GM18511 (cell line): ENCODE measurements at regions not wholly inside any gene's neighbourhood (a gene's known extent, or its start where the extent isn't known, plus 50 kb on each side); places are given as distances from the start of the nearest gene placed in this dataset.

Experiments
- ATAC-seq: cut with Tn5 transposase; IDR thresholded peaks from one replicate; pipeline ENCODE4 v1.9.1; 2021; ENCODE audit warnings: mild to moderate bottlenecking, moderate library complexity; ENCODE audit not compliant: unreplicated experiment

DNA sequence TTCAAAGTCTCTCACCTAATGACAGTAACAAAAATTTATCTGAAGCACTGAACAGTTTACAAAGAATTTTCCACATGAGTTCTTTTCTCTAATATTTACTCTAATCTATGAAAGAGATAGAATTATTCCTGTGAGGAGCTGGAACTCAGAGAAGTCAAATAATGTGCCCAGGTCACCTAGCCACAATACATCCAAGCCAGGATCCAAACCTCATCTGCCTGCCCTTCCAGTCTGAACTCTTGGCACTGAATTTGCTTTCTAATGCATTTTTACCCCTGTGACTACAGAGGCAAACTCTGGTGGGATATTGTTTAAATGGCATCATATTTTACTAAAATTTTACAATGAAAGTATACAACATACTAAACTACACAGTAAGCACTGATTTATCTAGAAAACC is 191.4 kb upstream of the RORA start:
- no peak for ATAC-seq

DNA sequence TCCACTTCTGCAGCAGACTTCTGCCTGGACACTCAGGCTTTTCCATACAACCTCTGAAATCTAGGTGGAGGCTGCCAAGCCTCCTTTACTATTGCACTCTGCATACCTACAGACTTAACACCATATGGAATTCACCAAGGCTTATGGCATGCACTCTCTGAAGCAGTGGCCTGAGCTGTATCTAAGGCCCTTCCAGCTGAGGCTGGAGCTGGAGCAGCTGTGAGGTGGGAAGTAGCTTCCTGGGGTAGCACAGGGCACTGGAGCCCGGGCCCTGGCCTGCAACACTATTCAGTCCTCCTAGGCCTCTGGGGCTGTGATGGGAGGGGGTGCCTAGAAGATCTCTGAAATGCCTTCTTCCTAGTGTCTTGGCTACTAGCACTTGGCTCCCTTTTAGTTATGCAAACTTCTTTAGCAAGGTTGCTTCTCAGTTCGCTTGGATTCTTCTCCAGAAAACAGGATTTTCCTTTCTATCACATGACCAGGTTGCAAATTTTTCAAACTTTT is 186.6 kb upstream of the RORA start:
- ATAC-seq = no peak

DNA sequence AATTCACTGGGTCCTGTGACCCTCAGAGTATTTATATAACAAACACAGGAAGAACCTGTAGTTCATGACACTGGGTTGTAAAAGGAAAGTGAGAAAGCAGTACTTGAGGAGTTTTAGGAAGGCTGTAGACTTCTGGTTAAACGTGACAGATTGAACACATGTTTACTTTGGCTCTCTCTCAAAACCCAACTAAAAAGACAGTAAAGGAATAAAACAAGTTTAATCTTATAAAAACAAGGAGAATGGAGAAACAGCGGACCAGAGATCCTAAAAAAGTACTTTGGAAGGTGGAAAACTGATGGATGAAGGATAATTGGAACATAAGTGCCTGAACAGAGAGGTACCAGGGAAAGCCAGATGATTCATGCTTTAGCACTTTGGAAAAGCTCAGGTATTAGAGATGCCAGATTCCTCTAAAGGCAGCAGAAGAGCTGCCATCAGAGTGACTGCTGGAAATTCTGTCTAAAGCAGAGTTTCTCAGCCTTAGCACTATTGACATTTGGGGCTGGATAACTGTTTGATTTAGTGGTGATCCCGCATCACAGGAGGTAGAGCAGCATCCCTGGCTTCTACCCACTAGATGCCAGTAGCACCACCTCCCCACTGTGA is 182.9 kb upstream of the RORA start:
- ATAC-seq = no peak

DNA sequence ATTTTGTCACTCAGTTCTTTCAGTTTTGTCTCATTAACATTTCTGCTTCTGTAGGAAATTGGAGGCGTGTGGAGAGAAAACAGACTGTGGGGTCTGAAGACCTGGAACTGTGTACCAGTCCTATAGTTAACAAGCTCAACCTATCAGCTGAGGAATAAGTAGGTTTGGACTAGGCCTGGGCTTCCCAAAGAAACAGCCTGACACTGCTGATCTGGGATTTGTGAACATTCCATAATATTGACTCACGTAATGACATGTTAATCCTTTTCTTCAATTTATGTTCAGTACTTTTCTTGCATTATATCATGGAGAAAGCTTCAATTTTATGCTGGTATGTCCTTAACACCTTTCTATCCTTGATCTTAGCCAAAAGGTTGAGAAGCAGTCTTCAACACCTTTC is 181.6 kb upstream of the RORA start:
- ATAC-seq = no peak

DNA sequence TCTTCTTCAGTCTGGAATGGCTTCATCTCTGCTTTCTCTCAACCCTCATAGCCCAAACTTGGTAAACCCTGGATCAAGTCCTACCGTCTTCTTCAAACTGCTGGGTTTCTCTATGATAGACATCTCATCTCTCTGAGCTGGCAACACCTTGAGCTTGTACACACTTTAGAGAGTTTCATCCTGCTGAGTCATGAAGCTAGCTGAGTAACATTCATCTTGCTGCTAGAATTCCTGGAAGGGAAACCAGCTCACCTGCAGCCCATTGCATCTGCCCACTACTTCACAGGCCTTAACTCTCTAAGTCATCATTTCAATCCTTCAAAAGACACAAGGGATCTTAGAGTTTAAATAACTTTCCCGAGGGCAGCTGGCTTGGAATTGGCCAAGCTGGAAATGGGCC is 175.5 kb upstream of the RORA start:
- no peak for ATAC-seq

DNA sequence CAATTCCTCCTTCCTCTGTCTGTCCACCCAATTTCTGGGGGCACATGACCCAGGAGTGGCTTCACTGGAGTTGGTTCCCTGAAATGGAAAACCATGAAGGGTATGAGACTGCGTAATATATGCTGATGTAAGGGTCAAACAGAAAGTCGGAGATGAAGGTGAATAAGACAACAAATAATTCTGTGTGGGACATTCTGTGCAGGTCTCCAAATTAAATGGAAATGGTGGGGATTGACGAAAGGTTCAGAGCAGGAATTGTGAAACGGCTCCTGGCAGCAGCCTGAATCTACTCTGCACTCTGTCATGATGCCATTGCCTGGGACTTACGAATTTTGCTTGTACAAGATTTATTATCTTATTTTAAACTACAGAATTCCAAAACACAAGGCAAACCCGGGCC is 174.8 kb upstream of the RORA start:
- ATAC-seq = no peak

DNA sequence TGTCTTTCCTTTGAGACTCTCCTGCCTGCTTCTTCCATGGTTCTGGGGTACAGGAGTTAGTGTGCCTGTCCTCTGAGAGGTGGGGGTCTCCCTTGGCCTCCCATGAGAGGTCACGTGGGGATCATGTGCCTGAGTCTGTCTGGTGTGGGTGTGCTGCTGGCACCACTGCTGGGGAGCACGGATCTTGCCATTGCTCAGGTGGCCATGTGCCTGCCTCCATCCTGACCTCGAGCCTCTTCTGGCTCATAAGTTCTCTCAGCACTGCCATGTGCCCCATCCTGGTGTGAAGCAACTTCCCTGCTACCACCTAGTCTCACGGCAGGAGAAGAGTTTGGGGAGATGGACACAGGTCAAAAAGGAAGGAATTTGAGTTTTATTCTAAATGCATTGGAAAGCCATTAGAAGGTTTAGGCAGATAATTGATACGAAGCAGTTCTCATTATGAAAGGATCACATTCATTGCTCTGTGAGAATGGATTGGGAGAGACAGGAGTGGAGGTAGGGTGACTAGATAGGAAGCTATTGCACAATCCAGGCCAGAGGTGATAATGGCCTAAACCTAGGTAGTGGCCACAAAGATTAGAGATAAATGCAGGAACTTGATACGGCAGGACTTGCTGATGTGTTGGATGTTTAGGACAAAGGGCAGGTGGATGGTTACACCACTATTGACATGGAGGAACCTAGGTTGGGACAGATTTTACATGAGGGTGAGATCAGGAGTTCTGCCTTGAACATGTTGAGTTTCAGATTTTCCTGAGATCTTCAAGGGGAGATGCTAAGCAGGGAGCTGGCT is 173.0 kb upstream of the RORA start:
- ATAC-seq = no peak

DNA sequence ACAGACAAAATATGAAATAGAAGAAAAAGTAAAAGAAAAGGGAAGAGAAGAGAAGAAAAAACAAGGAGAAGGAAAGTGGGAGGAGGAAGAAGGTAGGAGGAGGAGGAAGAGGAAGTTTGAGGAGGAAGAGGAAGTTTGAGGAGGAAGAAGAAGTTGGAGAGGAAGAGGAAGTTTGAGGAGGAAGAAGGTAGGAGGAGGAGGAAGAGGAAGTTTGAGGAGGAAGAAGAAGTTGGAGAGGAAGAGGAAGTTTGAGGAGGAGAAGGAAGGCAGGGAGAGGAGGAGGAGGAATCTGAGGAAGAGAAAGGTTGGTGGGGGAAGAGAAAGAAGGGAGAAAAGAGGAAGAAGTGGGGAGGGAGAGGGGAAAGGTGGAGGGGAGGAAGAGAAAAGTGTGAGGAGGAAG is 169.2 kb upstream of the RORA start:
- ATAC-seq = no peak

DNA sequence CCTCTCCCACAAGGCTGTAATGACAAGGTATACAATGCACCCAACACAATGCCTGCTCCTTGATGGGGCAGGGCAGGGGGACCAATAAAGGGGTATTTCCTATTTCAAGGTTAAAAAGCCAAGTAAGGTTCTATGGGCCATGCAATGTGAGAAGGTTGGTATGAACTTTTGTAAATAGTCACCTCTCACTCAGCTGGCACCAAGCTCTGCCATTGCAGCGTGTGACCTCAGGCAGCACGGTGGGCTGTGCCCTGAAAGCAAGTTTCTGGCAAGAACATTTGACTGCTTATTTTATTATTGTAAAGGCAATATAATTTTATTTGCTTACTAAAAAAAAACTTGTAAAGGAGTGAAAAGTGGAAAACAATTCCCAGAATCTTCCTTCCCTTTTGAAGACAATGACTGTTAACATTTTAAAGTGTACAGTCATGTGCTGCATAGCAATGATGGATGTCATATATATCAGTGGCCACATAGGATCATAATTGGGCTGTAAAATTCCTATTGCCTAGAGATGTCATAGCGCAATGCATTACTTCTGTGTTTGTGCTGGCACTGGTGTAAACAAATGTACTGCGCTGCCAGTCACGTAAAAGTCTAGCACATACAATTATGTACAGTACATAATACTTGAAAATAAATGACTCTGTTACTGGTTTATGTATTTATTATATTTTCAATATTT is 167.3 kb upstream of the RORA start:
- ATAC-seq = no peak

DNA sequence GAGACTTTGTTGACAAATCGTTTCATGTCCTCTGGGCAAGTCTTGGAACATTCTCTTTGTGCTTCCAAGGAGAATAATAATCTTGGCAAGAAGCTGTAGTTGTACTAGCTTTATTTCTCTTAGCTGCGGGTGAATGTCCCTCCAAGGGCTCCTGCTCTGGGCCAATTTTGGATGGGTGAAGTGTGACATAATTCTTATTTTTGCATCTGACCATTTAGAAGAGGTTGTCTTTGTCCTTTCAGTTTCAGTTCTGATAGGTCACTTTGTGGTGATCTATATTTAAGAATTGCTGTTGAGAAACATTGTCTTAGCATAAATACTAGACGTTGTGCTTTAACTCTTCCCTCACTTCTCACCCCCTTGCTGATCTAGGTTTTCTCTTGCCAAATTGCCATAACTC is 164.8 kb upstream of the RORA start:
- no peak for ATAC-seq

DNA sequence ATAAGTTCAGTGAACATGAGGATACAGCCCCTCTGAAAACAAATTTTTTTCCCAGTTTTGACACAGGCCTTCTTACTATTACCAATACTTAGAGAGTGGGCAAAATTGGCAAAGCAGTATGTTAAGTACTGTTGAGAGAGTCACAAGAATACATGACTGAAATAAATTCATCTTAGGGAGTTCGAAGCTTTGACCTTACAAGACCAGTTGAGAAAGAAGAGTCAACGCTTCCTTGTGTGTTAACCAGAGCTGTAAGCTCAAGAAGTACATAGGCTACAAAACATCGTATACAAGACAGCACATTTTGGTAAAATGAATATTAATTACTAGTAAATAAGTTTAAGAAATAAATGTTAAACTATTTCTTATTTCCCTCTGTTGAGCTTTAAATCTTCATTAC is 164.4 kb upstream of the RORA start:
- no peak for ATAC-seq

DNA sequence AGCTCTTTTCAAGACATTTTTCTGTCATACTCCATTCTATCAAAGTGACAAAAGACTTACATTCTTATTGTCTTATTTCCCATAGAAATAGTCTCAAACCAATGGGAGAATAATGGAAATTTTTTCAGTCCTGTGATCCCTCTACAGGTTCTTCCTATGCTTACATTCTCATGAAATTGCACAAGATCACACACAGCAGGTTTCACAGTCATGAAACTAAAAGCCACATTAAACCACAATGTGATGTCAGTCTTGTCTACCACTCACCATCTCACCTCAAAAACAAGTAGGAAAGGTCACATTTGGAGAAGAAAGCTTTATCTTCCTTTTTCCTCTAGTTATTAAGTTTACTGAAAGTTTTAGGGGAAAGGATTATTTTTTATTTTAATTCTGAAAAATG is 161.0 kb upstream of the RORA start:
- ATAC-seq = no peak

DNA sequence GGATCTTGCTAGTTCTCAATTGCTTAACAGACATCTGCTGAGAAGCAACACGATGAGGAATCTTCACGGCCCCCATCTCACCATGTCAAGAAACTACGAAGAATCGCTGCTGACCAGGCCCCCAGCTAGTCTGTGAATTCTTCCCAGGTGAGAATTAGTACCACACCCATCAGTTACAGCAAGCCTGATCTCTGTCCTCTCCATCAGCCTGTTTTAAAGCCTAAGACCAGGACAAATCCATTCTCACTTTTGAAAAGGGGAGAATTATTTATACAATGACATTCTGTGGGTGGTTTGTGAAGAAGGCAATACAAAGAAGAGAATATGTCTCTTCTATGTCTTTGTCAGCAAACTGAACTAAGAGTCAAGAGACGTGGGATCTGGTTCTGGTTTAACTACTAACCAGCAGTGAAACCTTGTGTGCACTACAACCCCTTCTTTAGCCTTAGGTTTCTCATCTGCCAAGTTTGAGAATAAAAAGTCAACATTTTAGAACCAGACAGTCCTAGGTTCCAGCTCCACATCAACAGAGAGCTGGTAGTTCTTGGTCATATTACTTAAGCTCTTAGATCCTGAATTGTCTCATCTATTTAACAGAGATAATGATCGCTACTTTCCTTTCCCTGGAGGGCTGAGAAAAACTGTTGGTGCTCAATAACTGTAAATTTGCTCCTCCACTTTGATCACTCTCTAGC is 160.4 kb upstream of the RORA start:
- ATAC-seq = no peak

DNA sequence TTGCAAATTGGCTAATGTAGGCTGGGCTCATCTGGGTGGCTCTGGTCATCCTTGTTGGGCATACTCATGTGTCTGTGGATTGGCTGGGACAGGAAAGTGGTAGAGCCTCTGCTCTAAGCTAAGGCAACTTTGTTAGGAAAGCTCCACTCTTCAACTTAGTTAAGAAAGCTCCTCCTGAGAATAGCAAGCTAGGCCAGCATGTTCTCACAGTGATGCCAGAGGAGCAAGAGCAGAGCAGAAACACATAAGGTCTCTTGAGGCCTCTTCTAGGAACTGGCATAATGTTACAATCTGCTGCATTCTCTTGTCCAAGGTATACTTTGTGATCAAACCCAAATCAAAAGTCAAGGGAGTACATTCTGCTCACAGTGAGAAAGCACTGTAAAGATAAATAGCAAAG is 158.6 kb upstream of the RORA start:
- ATAC-seq = no peak

DNA sequence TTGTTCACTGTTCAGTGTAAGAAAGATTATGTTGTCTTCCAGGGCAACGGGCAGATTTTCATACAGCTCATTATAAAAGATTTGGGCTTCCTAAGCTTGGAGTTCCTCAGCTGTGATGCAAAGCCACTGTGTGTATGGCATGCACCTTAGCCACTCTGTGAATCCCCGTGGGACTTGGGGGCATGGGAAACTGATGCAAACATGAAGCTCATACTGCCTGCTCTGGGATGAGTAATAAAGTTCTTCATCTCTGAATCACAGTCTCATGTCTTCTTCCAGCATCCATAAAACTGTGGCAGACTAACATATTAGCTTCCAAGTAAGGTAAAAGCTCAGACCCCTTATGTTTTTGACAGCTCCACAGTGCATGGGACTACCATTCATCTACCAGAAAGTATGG is 154.3 kb upstream of the RORA start:
- ATAC-seq = no peak

DNA sequence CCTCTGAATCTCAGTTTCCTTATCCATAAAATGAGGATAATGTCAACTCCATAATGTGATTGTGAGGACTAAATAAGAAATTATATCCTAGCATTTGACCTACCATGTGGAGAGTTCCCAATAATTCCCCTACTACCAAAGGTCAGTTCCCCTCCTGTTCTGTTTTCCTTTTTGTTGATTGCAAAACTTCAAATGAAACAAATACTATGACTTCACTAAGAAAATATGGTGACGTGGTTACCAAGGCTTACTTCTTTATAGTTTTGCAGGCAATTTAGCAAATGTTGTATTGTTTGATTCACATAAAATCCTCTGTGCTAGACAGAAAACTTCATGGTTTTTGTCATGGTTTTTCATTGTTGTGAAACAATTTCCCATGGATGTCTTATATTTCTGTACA is 153.8 kb upstream of the RORA start:
- ATAC-seq = no peak

DNA sequence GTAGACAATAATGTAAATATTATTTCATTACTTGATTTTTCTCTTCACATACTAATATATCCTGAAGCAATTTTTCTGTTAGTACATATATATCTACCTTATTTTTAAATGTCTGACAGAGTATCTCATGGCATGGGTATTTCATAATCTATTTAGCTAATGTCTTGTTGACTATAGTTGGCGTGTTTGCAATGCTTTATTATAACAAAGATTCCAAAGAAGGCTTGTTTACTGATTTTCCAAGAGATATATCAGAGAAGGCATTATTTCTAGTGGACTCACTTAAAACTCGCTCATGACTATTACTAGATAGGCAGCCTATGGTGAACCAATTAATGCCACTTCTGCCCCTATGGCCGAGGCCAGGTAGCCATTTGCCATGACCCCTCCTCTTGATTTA is 152.4 kb upstream of the RORA start:
- ATAC-seq = no peak

DNA sequence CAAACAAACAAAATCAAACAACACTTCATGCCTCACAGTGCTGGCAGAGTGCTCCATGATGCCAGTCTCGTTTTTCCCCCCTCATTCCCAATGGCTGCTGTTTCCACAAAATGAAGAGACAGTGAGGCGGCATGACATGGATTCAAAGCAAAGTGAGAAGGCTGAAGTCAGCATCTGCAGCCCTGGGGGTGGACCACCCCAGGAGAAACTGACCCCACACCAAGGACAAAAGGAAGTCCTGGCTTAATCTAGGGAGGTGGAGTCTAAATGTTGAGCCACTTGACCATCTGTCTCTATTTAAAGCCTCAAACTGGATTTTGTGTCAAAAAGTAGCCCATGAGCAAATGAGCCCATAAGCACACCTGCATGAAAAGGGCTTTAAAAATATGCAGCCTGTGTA is 151.2 kb upstream of the RORA start:
- ATAC-seq = no peak

DNA sequence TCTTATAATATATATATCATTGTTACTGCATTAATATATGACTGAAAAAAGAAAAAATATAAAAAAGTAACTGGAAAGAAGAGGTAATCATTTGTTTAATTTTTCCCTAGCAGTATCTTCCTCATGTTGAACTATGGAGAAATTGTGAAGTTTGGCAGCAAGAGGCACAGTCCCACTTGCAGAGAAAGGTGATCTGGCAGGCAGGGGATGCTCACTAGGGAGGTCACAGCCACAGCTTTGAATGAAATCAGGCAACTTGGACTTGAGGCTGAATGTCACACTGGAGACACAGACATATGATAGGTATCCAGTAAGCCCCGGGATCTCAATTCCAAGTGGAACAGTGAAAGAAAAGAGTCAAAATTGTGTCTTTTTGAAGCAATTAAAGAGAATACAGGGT is 149.9 kb upstream of the RORA start:
- ATAC-seq = no peak

DNA sequence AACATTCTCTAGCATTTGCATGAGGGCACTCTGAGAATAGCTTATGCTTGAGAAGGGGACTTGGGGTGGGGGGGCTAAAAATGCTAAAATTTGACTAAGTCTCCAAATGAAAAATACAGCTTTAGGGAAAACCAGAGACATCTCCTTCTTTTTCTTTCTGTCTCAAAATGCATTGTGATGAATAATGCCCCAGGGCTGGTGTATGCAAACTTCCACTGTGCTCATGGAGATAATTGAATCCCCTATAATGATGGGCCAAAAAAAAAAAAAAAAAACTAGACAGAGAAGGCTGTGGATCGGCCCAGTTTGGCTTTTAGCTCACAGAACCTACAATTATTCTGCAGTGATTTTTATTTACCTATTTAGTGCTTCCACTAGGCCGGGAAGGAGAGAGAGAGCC is 147.9 kb upstream of the RORA start:
- no peak for ATAC-seq

DNA sequence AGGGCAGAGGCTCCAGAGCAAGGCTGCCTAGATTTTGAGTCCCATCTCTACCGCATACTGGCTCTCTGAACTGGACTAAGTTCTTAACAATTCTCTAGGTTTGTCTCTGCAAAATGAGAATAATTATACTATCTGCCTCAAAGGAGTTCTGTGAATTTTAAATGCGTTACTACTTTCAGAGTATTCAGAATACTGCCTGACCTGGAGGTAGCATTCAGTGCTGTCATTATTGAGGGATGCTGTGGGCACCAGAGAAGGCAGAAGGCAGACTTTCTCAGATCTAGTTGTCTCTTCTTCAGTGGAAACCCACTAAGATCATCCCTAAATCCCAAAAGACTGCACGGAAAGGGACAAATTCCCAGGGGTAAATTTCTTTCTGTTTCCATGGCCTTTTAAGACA is 147.4 kb upstream of the RORA start:
- ATAC-seq = no peak

DNA sequence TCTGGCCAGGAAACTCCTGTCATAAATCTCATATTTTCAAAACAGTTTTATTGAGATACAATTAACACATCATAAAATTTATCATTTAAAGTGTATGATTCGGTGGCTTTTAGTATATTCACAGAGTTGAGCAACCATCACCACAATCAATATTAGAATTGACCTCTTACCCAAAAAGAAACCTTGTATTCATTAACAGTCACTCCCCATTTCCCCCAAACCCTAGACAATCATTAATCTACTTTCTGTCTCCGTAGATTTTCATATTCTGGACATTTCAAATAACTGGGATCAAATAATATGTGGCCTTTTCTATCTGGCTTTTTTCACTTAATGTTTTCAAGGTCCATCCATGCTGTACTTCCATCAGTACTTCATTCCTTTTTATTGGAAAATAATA is 145.7 kb upstream of the RORA start:
- no peak for ATAC-seq
